Loucy (cell line): ENCODE measurements at regions not wholly inside any gene's neighbourhood (a gene's known extent, or its start where the extent isn't known, plus 50 kb on each side); places are given as distances from the start of the nearest gene placed in this dataset.
A peak's percentile ranks its signal among the peaks of the same experiment; 100 is the strongest.

ENCODE experiments used
- H2AFZ ChIP-seq: fragments of 200-600 bp; sonication (generic); 2 replicates; pipeline ENCODE4 v1.6.0; 2016; ENCODE audit warnings: antibody characterized with exemption, mild to moderate bottlenecking, low read length, moderate library complexity
- H3F3A ChIP-seq: fragments of 200-600 bp; 2 replicates; pipeline ENCODE4 v1.6.0; 2016; ENCODE audit warnings: antibody characterized with exemption, low read depth, mild to moderate bottlenecking
- H3K27me3 ChIP-seq: fragments of 200-600 bp; sonication (generic); 2 replicates; pipeline ENCODE4 v1.6.1; 2014; ENCODE audit warnings: low read length, mild to moderate bottlenecking; ENCODE audit not compliant: insufficient read depth, poor library complexity, severe bottlenecking
- H3K36me3 ChIP-seq: fragments of 200-600 bp; sonication (generic); 2 replicates; pipeline ENCODE4 v1.6.1; 2016; ENCODE audit warnings: low read length; ENCODE audit not compliant: insufficient read depth
- H3K4me1 ChIP-seq: fragments of 200-600 bp; sonication (generic); 2 replicates; pipeline ENCODE4 v1.5.1; 2014; ENCODE audit warnings: low read length, mild to moderate bottlenecking; ENCODE audit not compliant: insufficient read depth, poor library complexity, severe bottlenecking
- H3K4me2 ChIP-seq: fragments of 200-600 bp; sonication (generic); 2 replicates; pipeline ENCODE4 v1.6.0; 2014; ENCODE audit warnings: antibody characterized with exemption, low read length, low read depth, mild to moderate bottlenecking; ENCODE audit not compliant: poor library complexity, severe bottlenecking
- H3K4me3 ChIP-seq: fragments of 200-600 bp; sonication (generic); 2 replicates; pipeline ENCODE4 v1.5.1; 2014; ENCODE audit warnings: low read length, mild to moderate bottlenecking, mixed read lengths; ENCODE audit not compliant: poor library complexity, severe bottlenecking
- H3K79me2 ChIP-seq: fragments of 200-600 bp; sonication (generic); 2 replicates; pipeline ENCODE4 v1.6.1; 2014; ENCODE audit warnings: low read length; ENCODE audit not compliant: insufficient read depth
- H3K9ac ChIP-seq: fragments of 200-600 bp; sonication (generic); 2 replicates; pipeline ENCODE4 v1.6.0; 2014; ENCODE audit warnings: mild to moderate bottlenecking, low read depth, low read length, moderate library complexity; ENCODE audit not compliant: poor library complexity, severe bottlenecking
- H3K9me2 ChIP-seq: fragments of 200-600 bp; sonication (generic); replicated peaks from 2 replicates; pipeline ENCODE4 v1.6.1; 2016; ENCODE audit warnings: low read depth, low read length, mixed read lengths
- H3K9me3 ChIP-seq: fragments of 200-600 bp; sonication (generic); 2 replicates; pipeline ENCODE4 v1.6.1; 2014; ENCODE audit warnings: mild to moderate bottlenecking, antibody characterized with exemption, low read length, low read depth; ENCODE audit not compliant: insufficient read depth
- H4K20me1 ChIP-seq: fragments of 200-600 bp; sonication (generic); 2 replicates; pipeline ENCODE4 v1.6.0; 2014; ENCODE audit warnings: antibody characterized with exemption, low read length, mild to moderate bottlenecking; ENCODE audit not compliant: insufficient read depth, poor library complexity, severe bottlenecking
- CTCF ChIP-seq: fragments of 200-600 bp; sonication (generic); conservative IDR thresholded peaks from 2 replicates; pipeline ENCODE4 v1.5.1; 2014; ENCODE audit warnings: mild to moderate bottlenecking, antibody characterized with exemption, low read length
- EZH2phosphoT487 ChIP-seq: fragments of 200-600 bp; IDR thresholded peaks from 2 replicates; pipeline ENCODE4 v1.6.1; 2018; ENCODE audit warnings: antibody characterized with exemption, mild to moderate bottlenecking, moderate library complexity, borderline replicate concordance

- Histone ChIP-seq H3F3A (no peaks in the 10 kb centered on the region), H3K4me1 (peaks cover 48% of the 10 kb centered on the region), H3K4me2 (peak overlapping the region; percentile 65), H3K9ac (peak overlapping the region; percentile 51), H3K79me2 (no peaks in the 10 kb centered on the region), H4K20me1 (no peaks in the 10 kb centered on the region), H2AFZ (peak overlapping the region; percentile 88), H3K27me3 (no peaks in the 10 kb centered on the region), H3K4me3 (peak overlapping the region; percentile 57), H3K9me2 (no peaks in the 10 kb centered on the region), H3K36me3 (no peaks in the 10 kb centered on the region), H3K9me3 (no peaks in the 10 kb centered on the region)
- no peak for TF ChIP-seq EZH2phosphoT487
These were observed 142.2 kb upstream of the MRPS22 start for GRCh38 chr3:139201446-139202225.

GRCh38 chr3:139202226-139202958, 141.4 kb upstream of the MRPS22 start:
- Histone ChIP-seq H3K9ac (peak overlapping the region; percentile 51), H2AFZ (peak overlapping the region; percentile 88), H3K9me3 (no peaks in the 10 kb centered on the region), H3K27me3 (no peaks in the 10 kb centered on the region), H4K20me1 (no peaks in the 10 kb centered on the region), H3F3A (no peaks in the 10 kb centered on the region), H3K9me2 (no peaks in the 10 kb centered on the region), H3K4me3 (peak overlapping the region; percentile 57), H3K4me2 (peak overlapping the region; percentile 65), H3K79me2 (no peaks in the 10 kb centered on the region), H3K36me3 (no peaks in the 10 kb centered on the region), H3K4me1 (peaks cover 48% of the 10 kb centered on the region)
- TF ChIP-seq EZH2phosphoT487 (no peak), CTCF (peak; percentile 78)

GRCh38 chr3:139202959-139203349, 140.9 kb upstream of the MRPS22 start:
- TF ChIP-seq EZH2phosphoT487 (no peak), CTCF (no peak)

More at GRCh38 chr3:139202959-139203349, 140.9 kb upstream of the MRPS22 start:
- no peaks in the 10 kb centered on the region for H3K9me3 ChIP-seq
- peak overlapping the region; percentile 51 for H3K9ac ChIP-seq
- H3K27me3 ChIP-seq = no peaks in the 10 kb centered on the region
- H3K4me3 ChIP-seq = no peak overlapping the region
- H3K4me1 ChIP-seq = peaks cover 47% of the 10 kb centered on the region
- H3K9me2 ChIP-seq = no peaks in the 10 kb centered on the region
- H3K79me2 ChIP-seq = no peaks in the 10 kb centered on the region
- no peaks in the 10 kb centered on the region for H3K36me3 ChIP-seq
- 0 out of 2 replicates have a peak overlapping the region, but pooled peaks have one; percentile 88 for H2AFZ ChIP-seq
- H3F3A ChIP-seq = no peaks in the 10 kb centered on the region
- no peak overlapping the region for H3K4me2 ChIP-seq
- H4K20me1 ChIP-seq = no peaks in the 10 kb centered on the region
